ENCODE measurements at regions not wholly inside any gene's neighbourhood (a gene's known extent, or its start where the extent isn't known, plus 50 kb on each side); places are given as distances from the start of the nearest gene placed in this dataset.

- TF ChIP-seq REST (IDR thresholded peaks at IDR 0.05; ENCODE audit: borderline replicate concordance) (no peak), REST (CRISPR knock-in tag; IDR thresholded peaks at IDR 0.05; ENCODE audit: low read depth) (no peak), POU5F1 (IDR thresholded peaks at IDR 0.05; ENCODE audit: borderline replicate concordance, low read depth, low read length, partially characterized antibody) (no peak), ARID3A (IDR thresholded peaks at IDR 0.05; ENCODE audit: borderline replicate concordance, low read depth, low read length) (no peak), ARID1B (IDR thresholded peaks at IDR 0.05) (0 out of 2 replicates have a peak, but pooled peaks have one; percentile 11), NCOA6 (IDR thresholded peaks at IDR 0.05) (no peak), ZBTB49 (CRISPR knock-in tag; IDR thresholded peaks at IDR 0.05; ENCODE audit: borderline replicate concordance) (no peak), PKNOX1 (IDR thresholded peaks at IDR 0.05) (peak; percentile 72), ZNF146 (CRISPR knock-in tag; IDR thresholded peaks at IDR 0.05; ENCODE audit: unreplicated experiment) (no peak), MITF (IDR thresholded peaks at IDR 0.05) (no peak), HINFP (tag; conservative IDR thresholded peaks at IDR 0.05; ENCODE audit: low read depth) (no peak)
These were observed 432.4 kb upstream of the SMC2 start (continued) for GRCh38 chr9:103661663-103662062.
